Stomach (tissue), 4 donors: ENCODE measurements at regions not wholly inside any gene's neighbourhood (a gene's known extent, or its start where the extent isn't known, plus 50 kb on each side); places are given as distances from the start of the nearest gene placed in this dataset.

Source experiments
- POLR2A ChIP-seq, 4 donors: fragments of 450-650 bp; IDR thresholded peaks; one replicate each; pipeline ENCODE4 v1.6.1; 2016; ENCODE audit warnings: antibody characterized with exemption in 4 of 4, control low read depth in 2 of 4, mild to moderate bottlenecking in 1 of 4, moderate library complexity in 1 of 4
- POLR2AphosphoS5 ChIP-seq, 3 donors: sonication (generic); formaldehyde crosslinking; IDR thresholded peaks; one replicate each; pipeline ENCODE4 v1.6.1; 2016; ENCODE audit warnings: antibody characterized with exemption in 3 of 3

DNA sequence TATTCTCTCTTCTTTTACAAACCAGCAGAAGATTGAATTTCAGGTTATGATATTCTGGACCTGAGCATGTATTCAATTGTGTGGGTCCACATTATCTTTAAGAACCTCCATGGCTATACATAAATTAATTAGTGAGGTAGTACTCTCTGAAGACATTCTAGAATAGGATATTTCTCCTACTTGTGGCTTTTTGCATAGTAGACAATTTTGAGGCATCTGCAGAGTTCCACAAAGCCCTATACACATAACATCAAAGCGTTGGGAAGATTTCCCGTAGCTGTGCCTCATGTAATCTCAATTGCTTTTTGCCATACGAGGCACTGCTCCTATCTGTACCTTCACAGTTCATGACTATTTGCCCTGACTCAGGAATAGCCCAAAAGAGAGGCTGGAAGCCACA lies 395.4 kb upstream of the RGS17 start:
- no peak for TF ChIP-seq POLR2AphosphoS5 (IDR thresholded peaks at IDR 0.05)
- TF ChIP-seq POLR2A (IDR thresholded peaks at IDR 0.05) = no peak
